ENCODE measurements at regions not wholly inside any gene's neighbourhood (a gene's known extent, or its start where the extent isn't known, plus 50 kb on each side); places are given as distances from the start of the nearest gene placed in this dataset.

GRCh38 chr4:8746523-8747466, 124.8 kb downstream of the HMX1 start:
- ChIA-PET POLR2A (no interaction called here), CTCF (no interaction called here), SMC1A (ENCODE audit: uncharacterized antibody, unreplicated experiment) (no interaction called here), RAD21 (ENCODE audit: unreplicated experiment) (no interaction called here)
- H3K36me3 ChIP-seq (ENCODE audit: control insufficient read depth in 2 of 2, insufficient read depth in 2 of 2, low read length in 1 of 2) = no peaks in the 10 kb centered on the region
- no peak overlapping the region for H3K4me3 ChIP-seq
- no peaks in the 10 kb centered on the region for H3K9me3 ChIP-seq (replicated peaks; ENCODE audit: control insufficient read depth, insufficient read depth, low read length)
- no peak for DNase-seq (ENCODE audit: low read depth, low spot score)
- no peak overlapping the region for H2AFZ ChIP-seq (ENCODE audit: control insufficient read depth, low read depth, low read length)
- no peaks in the 10 kb centered on the region for H3K79me2 ChIP-seq (ENCODE audit: control insufficient read depth, insufficient read depth, low read length)
- intact Hi-C loops (cut with micrococcal nuclease; ENCODE audit: unreplicated experiment) (no loop called here), in situ Hi-C loops (cut with MboI) (no loop called here)
- 74% methylated on average over 23 of the region's 23 CpGs for WGBS (ENCODE audit: insufficient coverage, insufficient replicate concordance, low lambda C conversion rate, missing lambda C conversion rate)
- no peak for ATAC-seq
- H3K4me1 ChIP-seq (ENCODE audit: control insufficient read depth, insufficient read depth, low read length) = no peaks in the 10 kb centered on the region
- H4K20me1 ChIP-seq (ENCODE audit: control insufficient read depth, insufficient read depth) = no peaks in the 10 kb centered on the region
- no peak overlapping the region for H3K4me2 ChIP-seq (ENCODE audit: control insufficient read depth, insufficient read depth)
- FAIRE-seq = no peak
- no peak overlapping the region for H3K9ac ChIP-seq (ENCODE audit: control insufficient read depth, insufficient read depth, low read length)
- no peaks in the 10 kb centered on the region for H3K27me3 ChIP-seq (replicated peaks in 1 of 2; ENCODE audit: control insufficient read depth in 2 of 2, insufficient read depth in 2 of 2, low read length in 1 of 2)
- no peak overlapping the region for H3K27ac ChIP-seq (ENCODE audit: control insufficient read depth, insufficient read depth)
- BruUV-seq (replicated peaks) = no TSS peak
- no peak for TF ChIP-seq PRDM15 (CRISPR knock-in tag; IDR thresholded peaks at IDR 0.05)
- no peak for TF ChIP-seq TCF7 (IDR thresholded peaks at IDR 0.05; ENCODE audit: borderline replicate concordance)
- no peak for TF ChIP-seq CHD4 (IDR thresholded peaks at IDR 0.05)
- TF ChIP-seq IRF4 (IDR thresholded peaks at IDR 0.05; ENCODE audit: low read depth, low read length) = no peak
- no peak for TF ChIP-seq E2F8 (IDR thresholded peaks at IDR 0.05; ENCODE audit: low read depth, partially characterized antibody)
- TF ChIP-seq BCL3 (IDR thresholded peaks at IDR 0.05; ENCODE audit: borderline replicate concordance, insufficient read depth, low read depth, low read length, poor library complexity, severe bottlenecking) = no peak
- no peak for TF ChIP-seq TARDBP (IDR thresholded peaks at IDR 0.05; ENCODE audit: borderline replicate concordance)
- no peak for TF ChIP-seq GABPA (IDR thresholded peaks at IDR 0.05; ENCODE audit: low read depth)
- TF ChIP-seq BCLAF1 (IDR thresholded peaks at IDR 0.05) = no peak
- TF ChIP-seq TBL1XR1 (IDR thresholded peaks at IDR 0.05; ENCODE audit: low read depth, low read length) = no peak
- TF ChIP-seq SIN3A (IDR thresholded peaks at IDR 0.05; ENCODE audit: low read depth, low read length) = no peak
- TF ChIP-seq ATF7 (IDR thresholded peaks at IDR 0.05; ENCODE audit: low read depth) = no peak
- TF ChIP-seq NR2C2 (IDR thresholded peaks at IDR 0.05; ENCODE audit: borderline replicate concordance, control insufficient read depth, insufficient read length, low read depth) = no peak
